Stimulated activated CD8-positive, alpha-beta memory T cell treated with anti-CD3 and anti-CD28 coated beads, Interleukin-15, amount 100 ng/mL, for 24 hours (primary cell): ENCODE measurements at regions not wholly inside any gene's neighbourhood (a gene's known extent, or its start where the extent isn't known, plus 50 kb on each side); places are given as distances from the start of the nearest gene placed in this dataset.

ENCODE experiments used
- DNase-seq: peaks from one replicate; pipeline ENCODE4 v3.0.0-alpha.2; 2020; ENCODE audit warnings: low read depth

GRCh38 chr7:67843001-67843565 is 846.5 kb downstream of the TYW1 start:
- DNase-seq = no peak

GRCh38 chr7:67843615-67844014 is 847.0 kb downstream of the TYW1 start:
- no peak for DNase-seq

GRCh38 chr7:67847092-67847787 is 850.6 kb downstream of the TYW1 start:
- no peak for DNase-seq

GRCh38 chr7:67854221-67855178 is 857.9 kb downstream of the TYW1 start:
- no peak for DNase-seq

GRCh38 chr7:67855322-67855721 is 858.7 kb downstream of the TYW1 start:
- no peak for DNase-seq

- no peak for DNase-seq
Measured at GRCh38 chr7:67856046-67856445, 859.4 kb downstream of the TYW1 start.

GRCh38 chr7:67857698-67858097 is 861.1 kb downstream of the TYW1 start:
- no peak for DNase-seq

GRCh38 chr7:67858931-67859330 is 862.3 kb downstream of the TYW1 start:
- DNase-seq = no peak

GRCh38 chr7:67863911-67864310 is 867.3 kb downstream of the TYW1 start:
- no peak for DNase-seq

GRCh38 chr7:67866054-67866453 is 869.4 kb downstream of the TYW1 start:
- no peak for DNase-seq

- DNase-seq = no peak
Measured at GRCh38 chr7:67866812-67867211, 870.2 kb downstream of the TYW1 start.

GRCh38 chr7:67870396-67870795 is 873.8 kb downstream of the TYW1 start:
- no peak for DNase-seq

- no peak for DNase-seq
Measured at GRCh38 chr7:67875558-67875957, 878.9 kb downstream of the TYW1 start.

- DNase-seq = no peak
Measured at GRCh38 chr7:67878808-67879207, 882.2 kb downstream of the TYW1 start.

- no peak for DNase-seq
Measured at GRCh38 chr7:67882843-67883242, 886.2 kb downstream of the TYW1 start.

GRCh38 chr7:67890316-67890715 is 893.7 kb downstream of the TYW1 start:
- no peak for DNase-seq

- DNase-seq = no peak
Measured at GRCh38 chr7:67894746-67895145, 898.1 kb downstream of the TYW1 start.

GRCh38 chr7:67896721-67897120 is 900.1 kb downstream of the TYW1 start:
- no peak for DNase-seq

- DNase-seq = no peak
Measured at GRCh38 chr7:67900456-67900855, 903.8 kb downstream of the TYW1 start.

- DNase-seq = no peak
Measured at GRCh38 chr7:67901808-67902480, 905.3 kb downstream of the TYW1 start.

GRCh38 chr7:67907792-67908191 is 911.2 kb downstream of the TYW1 start:
- DNase-seq = no peak

- no peak for DNase-seq
Measured at GRCh38 chr7:67912437-67912836, 915.8 kb downstream of the TYW1 start.
